ENCODE measurements at regions not wholly inside any gene's neighbourhood (a gene's known extent, or its start where the extent isn't known, plus 50 kb on each side); places are given as distances from the start of the nearest gene placed in this dataset.
"Not testable (repeated sequence)": the region's sequence is repeated elsewhere in the genome, so short reads cannot be mapped to it uniquely, and the experiment has no call there.

- no peak overlapping the region for H3K9ac ChIP-seq (ENCODE audit: low read depth, low read length)
- ATAC-seq (ENCODE audit: insufficient read depth, low read depth) (no peak), DNase-seq (no peak)
- H4K20me1 ChIP-seq (ENCODE audit: insufficient read depth, low read length), result no peaks in the 10 kb centered on the region
- H2AFZ ChIP-seq (ENCODE audit: low read depth, low read length), result no peak overlapping the region
- no peak overlapping the region for H3K4me3 ChIP-seq (ENCODE audit: low read depth in 1 of 2, low read length in 2 of 2)
- no peak for TF ChIP-seq EZH2 (IDR thresholded peaks at IDR 0.05; ENCODE audit: borderline replicate concordance, low read depth, low read length, severe bottlenecking)
- no peak for TF ChIP-seq CTCF (IDR thresholded peaks at IDR 0.05; ENCODE audit: borderline replicate concordance, extremely low read depth, low read length, poor library complexity, severe bottlenecking)
- no peaks in the 10 kb centered on the region for H3K27me3 ChIP-seq (ENCODE audit: insufficient read depth, low read length, poor library complexity)
- H3K9me3 ChIP-seq (ENCODE audit: insufficient read depth, low read length, severe bottlenecking), result no peaks in the 10 kb centered on the region
- no peak overlapping the region for H3K27ac ChIP-seq (ENCODE audit: low read length)
- no peak overlapping the region for H3K4me2 ChIP-seq (ENCODE audit: insufficient read depth, low read length)
- H3K79me2 ChIP-seq (ENCODE audit: insufficient read depth, low read length), result no peaks in the 10 kb centered on the region
- no peaks in the 10 kb centered on the region for H3K36me3 ChIP-seq (ENCODE audit: insufficient read depth, low read length)
- H3K4me1 ChIP-seq (ENCODE audit: insufficient read depth, low read length), result no peaks in the 10 kb centered on the region
Observed at GRCh38 chr12:67107235-67107634, 161.9 kb upstream of the CAND1 start.

- H3K9me3 ChIP-seq (ENCODE audit: insufficient read depth, low read length, severe bottlenecking), result no peaks in the 10 kb centered on the region
Observed at GRCh38 chr12:67107751-67108269, 161.3 kb upstream of the CAND1 start.

GRCh38 chr12:67110345-67110744 lies 158.8 kb upstream of the CAND1 start:
- ATAC-seq (ENCODE audit: insufficient read depth, low read depth); H3K4me1 ChIP-seq (ENCODE audit: insufficient read depth, low read length); H3K79me2 ChIP-seq (ENCODE audit: insufficient read depth, low read length); DNase-seq; H2AFZ ChIP-seq (ENCODE audit: low read depth, low read length); H3K9me3 ChIP-seq (ENCODE audit: insufficient read depth, low read length, severe bottlenecking); H3K27ac ChIP-seq (ENCODE audit: low read length); H3K4me3 ChIP-seq (ENCODE audit: low read depth in 1 of 2, low read length in 2 of 2); H3K27me3 ChIP-seq (ENCODE audit: insufficient read depth, low read length, poor library complexity); H3K36me3 ChIP-seq (ENCODE audit: insufficient read depth, low read length); H3K9ac ChIP-seq (ENCODE audit: low read depth, low read length); H3K4me2 ChIP-seq (ENCODE audit: insufficient read depth, low read length); H4K20me1 ChIP-seq (ENCODE audit: insufficient read depth, low read length): not testable (repeated sequence)

More at GRCh38 chr12:67107751-67108269, 161.3 kb upstream of the CAND1 start:
- Histone ChIP-seq H3K4me2 (ENCODE audit: insufficient read depth, low read length) (no peak overlapping the region), H3K27me3 (ENCODE audit: insufficient read depth, low read length, poor library complexity) (no peaks in the 10 kb centered on the region), H3K36me3 (ENCODE audit: insufficient read depth, low read length) (no peaks in the 10 kb centered on the region), H3K79me2 (ENCODE audit: insufficient read depth, low read length) (no peaks in the 10 kb centered on the region), H3K4me3 (ENCODE audit: low read depth in 1 of 2, low read length in 2 of 2) (no peak overlapping the region), H4K20me1 (ENCODE audit: insufficient read depth, low read length) (no peaks in the 10 kb centered on the region), H3K9ac (ENCODE audit: low read depth, low read length) (no peak overlapping the region), H3K27ac (ENCODE audit: low read length) (no peak overlapping the region), H3K4me1 (ENCODE audit: insufficient read depth, low read length) (no peaks in the 10 kb centered on the region), H2AFZ (ENCODE audit: low read depth, low read length) (no peak overlapping the region)
- TF ChIP-seq CTCF (IDR thresholded peaks at IDR 0.05; ENCODE audit: borderline replicate concordance, extremely low read depth, low read length, poor library complexity, severe bottlenecking), result no peak
- TF ChIP-seq EZH2 (IDR thresholded peaks at IDR 0.05; ENCODE audit: borderline replicate concordance, low read depth, low read length, severe bottlenecking), result no peak
- DNase-seq, result no peak
- ATAC-seq (ENCODE audit: insufficient read depth, low read depth), result no peak

- no peaks in the 10 kb centered on the region for H3K36me3 ChIP-seq (ENCODE audit: insufficient read depth, low read length)
- no peaks in the 10 kb centered on the region for H3K79me2 ChIP-seq (ENCODE audit: insufficient read depth, low read length)
- no peak overlapping the region for H3K4me2 ChIP-seq (ENCODE audit: insufficient read depth, low read length)
- no peak overlapping the region for H2AFZ ChIP-seq (ENCODE audit: low read depth, low read length)
- H3K9ac ChIP-seq (ENCODE audit: low read depth, low read length), result no peak overlapping the region
- no peaks in the 10 kb centered on the region for H3K9me3 ChIP-seq (ENCODE audit: insufficient read depth, low read length, severe bottlenecking)
- no peaks in the 10 kb centered on the region for H3K27me3 ChIP-seq (ENCODE audit: insufficient read depth, low read length, poor library complexity)
- H4K20me1 ChIP-seq (ENCODE audit: insufficient read depth, low read length), result no peaks in the 10 kb centered on the region
- ATAC-seq (ENCODE audit: insufficient read depth, low read depth) (no peak), DNase-seq (no peak)
- TF ChIP-seq CTCF (IDR thresholded peaks at IDR 0.05; ENCODE audit: borderline replicate concordance, extremely low read depth, low read length, poor library complexity, severe bottlenecking) (no peak), EZH2 (IDR thresholded peaks at IDR 0.05; ENCODE audit: borderline replicate concordance, low read depth, low read length, severe bottlenecking) (no peak)
- no peaks in the 10 kb centered on the region for H3K4me1 ChIP-seq (ENCODE audit: insufficient read depth, low read length)
- no peak overlapping the region for H3K4me3 ChIP-seq (ENCODE audit: low read depth in 1 of 2, low read length in 2 of 2)
- no peak overlapping the region for H3K27ac ChIP-seq (ENCODE audit: low read length)
Observed at GRCh38 chr12:67111182-67111581, 158.0 kb upstream of the CAND1 start.
